Head of caudate nucleus (tissue), 42 donors: ENCODE measurements at regions not wholly inside any gene's neighbourhood (a gene's known extent, or its start where the extent isn't known, plus 50 kb on each side); places are given as distances from the start of the nearest gene placed in this dataset.
A peak's percentile ranks its signal among the peaks of the same experiment; 100 is the strongest.
"Not testable (repeated sequence)": the region's sequence is repeated elsewhere in the genome, so short reads cannot be mapped to it uniquely, and the experiment has no call there.

Source experiments
- DNase-seq, 42 donors: peaks; one replicate each; pipeline versions ENCODE4 v3.0.0 to v3.0.0-alpha.2; 2020 to 2021; ENCODE audit warnings: mixed read lengths in 7 of 42
- intact Hi-C: fragments of 100-400 bp; cut with DNase I; formaldehyde crosslinking; loops from one replicate; pipeline ENCODE4 v1.15.0; 2022

DNA sequence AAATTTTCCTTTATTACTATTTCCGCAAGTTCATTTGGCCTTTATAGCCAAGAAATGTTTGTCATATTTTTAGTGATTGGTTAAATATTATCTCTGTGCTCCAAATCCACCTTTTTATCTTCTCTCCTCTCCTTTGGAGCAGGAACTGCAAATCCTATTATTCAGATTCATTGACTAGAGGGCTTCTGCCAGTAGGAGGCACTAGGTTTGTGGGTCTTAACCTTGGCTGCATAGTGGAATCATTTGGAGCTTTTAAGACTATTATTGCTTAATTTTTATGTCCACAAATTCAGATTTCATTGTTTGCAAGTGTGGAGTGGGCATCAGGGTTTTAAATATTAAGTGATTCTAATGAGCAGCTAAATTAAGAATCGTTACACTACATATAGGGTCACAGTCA is 75.3 kb upstream of the SYT10 start:
- intact Hi-C loops: no loop called here
- no peak for DNase-seq

DNA sequence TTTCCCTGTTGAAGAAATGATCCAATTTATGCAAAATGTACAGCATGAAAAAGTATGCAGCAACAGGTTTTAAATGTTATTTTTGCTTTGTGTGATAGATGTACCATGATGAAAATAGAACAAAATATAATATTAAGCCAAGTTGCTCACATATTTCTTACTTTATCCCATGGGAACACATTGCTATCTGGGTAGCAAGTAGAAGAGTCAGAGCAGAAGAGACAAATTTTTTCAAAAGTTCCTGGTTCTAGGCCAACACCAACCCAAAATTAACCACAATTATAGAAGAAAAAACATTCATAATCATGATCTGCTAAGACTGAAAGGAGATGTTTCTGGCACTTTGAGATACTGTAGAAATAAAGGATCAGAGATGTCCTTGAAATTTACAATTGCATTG is 79.9 kb upstream of the SYT10 start:
- no peak for DNase-seq
- intact Hi-C loops: no loop called here

DNA sequence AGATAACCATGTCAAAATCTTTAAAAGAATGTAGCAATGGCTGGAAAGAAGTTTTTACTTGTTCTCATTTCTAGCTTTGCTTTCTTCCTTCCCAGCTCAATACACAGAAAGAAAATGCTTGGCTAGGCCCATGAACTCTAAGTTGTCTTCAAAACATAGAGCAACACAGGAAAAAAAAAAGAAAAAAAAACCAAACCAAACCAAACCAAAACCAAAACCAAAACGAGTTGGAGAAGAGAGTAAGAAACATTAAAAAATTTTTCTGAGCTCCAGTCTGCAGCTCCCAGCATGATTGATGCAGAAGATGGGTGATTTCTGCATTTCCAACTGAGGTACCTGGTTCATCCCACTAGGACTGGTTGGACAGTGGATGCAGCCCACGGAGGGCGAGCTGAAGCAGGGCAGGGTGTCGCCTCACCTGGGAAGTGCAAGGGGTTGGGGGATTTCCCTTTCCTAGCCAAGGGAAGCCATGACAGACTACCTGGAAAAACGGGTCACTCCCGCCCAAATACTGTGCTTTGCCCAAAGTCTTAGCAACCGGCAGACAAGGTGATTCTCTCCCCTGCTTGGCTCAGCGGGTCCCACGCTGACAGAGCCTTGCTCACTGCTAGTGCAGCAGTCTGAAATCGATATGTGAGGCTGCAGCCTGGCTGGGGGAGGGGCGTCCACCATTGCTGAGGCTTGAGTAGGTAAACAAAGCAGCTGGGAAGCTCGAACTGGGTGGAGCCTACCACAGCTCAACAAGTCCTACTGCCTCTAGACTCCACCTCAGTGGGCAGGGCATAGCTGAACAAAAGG is 81.1 kb upstream of the SYT10 start:
- DNase-seq, intact Hi-C loops: not testable (repeated sequence)

DNA sequence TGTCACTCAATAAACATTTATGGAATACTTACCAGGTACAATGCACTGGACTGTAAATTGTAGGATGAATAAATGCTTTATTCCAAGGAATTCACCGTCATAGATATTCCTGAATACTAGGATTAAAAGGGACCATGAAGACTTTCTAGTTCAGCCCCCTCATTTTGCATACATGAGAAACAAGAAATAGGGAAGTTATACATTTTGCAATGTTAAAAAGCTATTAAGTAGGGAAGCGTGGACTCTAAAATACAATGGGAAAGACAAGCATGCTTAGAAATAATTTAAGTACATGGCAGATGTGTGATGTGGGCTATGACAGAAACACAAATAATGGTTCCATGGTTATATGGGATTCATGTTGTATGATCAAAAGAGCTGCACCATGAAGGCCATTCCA is 89.4 kb upstream of the SYT10 start:
- DNase-seq: no peak
- intact Hi-C loops: no loop called here

DNA sequence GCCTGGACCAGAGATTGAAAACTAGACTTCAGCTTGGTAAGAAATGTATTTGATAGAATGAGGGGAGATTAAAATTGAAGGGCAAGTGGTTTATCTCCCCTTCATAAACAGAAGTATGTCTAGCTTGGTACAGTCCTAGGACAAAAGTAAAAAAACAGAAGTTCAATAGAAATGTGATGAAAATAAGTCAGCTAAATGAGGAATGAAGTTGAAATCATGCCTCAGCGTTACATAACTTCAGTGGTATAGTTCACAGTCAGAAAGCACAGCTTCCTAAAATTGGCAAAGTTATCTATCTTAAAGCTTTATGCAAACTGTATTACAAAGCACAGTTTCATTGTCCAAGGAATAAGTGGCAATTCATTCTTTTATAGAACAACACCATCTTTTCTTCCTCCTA is 90.2 kb upstream of the SYT10 start:
- intact Hi-C loops: no loop called here
- DNase-seq: peak in 1 of 42 donors; percentile 7

DNA sequence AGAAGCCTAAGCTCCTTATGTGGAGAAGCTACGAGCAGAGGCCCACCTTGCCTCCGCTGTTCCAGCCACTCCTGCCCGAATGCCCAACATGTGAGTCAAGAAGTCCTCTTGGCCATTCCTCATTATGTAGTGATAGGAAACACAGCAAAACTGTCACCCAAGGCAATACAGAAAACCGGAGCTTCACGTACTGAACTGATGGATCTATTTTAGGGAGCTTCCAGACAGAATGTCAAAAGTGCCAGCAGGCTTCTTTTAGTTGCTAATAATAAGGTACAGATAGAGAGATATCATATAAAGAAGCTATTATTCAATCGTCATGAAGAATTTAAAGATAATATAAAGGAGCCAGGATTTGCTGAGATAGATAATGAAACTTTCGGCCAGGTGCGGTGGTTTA is 91.6 kb upstream of the SYT10 start:
- intact Hi-C loops: no loop called here

DNA sequence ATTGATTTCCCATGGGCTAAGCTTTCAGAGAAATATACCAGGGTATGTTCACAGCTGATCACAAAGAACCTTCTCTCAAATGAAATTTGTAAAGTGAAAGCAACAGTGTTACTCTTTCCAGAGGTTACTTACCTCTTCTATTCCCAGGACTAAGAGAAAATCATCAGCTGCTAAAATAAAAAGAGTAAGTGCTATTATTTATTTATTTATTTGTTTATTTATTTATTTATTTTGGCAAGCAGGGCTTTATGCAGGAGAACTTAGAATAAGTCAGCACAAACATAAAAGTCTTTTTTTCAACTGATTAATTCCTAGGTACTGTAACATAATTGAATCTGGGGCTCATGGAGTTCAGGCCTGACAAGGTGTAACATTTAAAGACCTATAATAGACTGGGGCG is 93.9 kb upstream of the SYT10 start:
- intact Hi-C loops: no loop called here
- no peak for DNase-seq

More for the DNA sequence above, 91.6 kb upstream of the SYT10 start:
- peak in 9 of 42 donors; percentile 10 to 55 (median 19) for DNase-seq

DNA sequence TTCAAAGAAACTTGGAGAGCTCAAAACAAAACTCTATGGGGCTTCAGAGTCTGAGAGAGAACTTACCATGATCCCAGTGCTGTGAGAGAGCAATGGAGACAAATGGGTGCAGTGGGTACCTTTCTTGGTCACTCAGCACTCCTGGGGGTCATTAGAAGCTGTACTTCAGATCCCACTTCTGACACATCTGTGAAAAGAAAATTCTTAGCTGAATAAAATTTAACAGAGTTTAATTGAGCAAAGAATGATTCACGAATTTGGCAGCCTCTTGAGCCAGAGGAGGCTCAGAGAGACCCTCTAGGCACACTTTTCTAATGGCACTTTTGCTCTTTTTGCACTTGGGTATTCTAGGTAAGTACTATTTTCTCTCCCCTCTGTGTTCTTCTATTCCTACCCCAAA is 96.8 kb upstream of the SYT10 start:
- intact Hi-C loops: no loop called here
- DNase-seq: no peak

DNA sequence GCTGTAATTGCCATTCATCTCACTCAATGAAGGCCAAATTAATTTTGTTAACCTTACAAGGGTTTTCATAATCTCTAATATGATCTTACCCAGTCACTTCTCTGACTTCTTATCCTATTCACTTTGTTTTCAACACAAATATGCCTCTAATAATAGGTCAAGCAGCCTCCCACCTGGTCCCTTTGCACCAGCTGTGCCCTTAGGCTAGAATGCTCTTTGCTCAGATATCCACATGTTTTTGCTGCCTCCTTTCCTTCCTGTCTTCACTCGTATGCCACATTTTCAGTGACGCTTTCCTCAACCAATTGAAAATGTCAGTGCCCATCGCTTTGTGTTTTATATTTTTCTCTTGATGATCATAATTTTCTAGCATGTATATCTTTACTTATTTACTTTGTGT is 106.4 kb upstream of the SYT10 start:
- intact Hi-C loops: no loop called here
- no peak for DNase-seq

DNA sequence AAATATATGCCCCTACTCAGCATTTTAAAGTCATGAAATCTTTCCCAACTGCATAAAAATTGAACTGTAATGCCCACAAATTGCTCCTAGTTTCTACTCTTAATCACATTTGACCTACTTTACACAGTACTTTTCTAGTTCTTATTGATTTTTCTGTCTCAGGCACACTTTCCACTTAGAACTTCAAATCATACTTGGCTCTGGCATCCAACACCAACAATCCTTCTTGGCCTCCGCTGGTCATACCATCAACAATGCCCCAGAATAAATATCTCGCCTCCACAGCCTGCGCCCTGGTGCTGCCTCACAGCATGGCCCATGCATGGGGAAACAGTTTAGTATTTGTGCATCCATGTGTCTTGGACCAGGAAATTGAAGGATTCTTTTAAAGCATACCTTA is 107.5 kb upstream of the SYT10 start:
- intact Hi-C loops: no loop called here
- DNase-seq: no peak

DNA sequence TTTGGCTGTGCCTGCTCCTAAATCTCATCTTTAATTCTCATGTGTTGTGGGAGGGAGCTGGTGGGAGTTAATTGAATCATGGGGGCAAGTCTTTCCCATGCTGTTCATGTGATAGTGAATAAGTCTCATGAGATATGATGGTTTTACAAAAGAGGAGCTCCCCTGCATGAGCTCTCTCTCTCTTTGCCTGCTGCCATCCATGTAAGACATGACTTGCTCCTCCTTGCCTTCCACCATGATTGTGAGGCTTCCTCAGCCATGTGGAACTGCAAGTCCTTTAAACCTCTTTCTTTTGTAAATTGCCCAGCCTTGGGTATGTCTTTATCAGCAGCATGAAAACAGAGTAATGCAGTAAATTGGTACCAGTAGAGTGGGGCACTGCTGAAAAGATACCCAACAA is 110.6 kb upstream of the SYT10 start:
- DNase-seq, intact Hi-C loops: not testable (repeated sequence)

DNA sequence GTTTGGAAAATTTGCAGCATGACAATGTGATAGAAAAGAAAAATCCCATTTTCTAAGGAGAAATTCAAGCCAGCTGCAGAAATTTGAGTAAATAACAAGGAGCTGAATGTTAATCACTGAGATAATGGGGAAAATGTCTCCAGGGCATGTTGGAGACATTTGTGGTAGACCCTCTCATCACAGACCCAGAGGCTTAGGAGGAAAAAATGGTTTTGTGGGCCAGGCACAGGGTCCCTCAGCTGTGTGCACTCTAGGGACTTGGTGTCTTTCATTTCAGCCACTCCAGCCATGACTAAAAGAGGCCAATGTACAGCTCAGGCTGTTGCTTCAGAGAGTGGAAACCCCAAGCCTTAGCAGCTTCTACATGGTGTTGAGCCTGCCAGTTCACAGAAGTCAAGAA is 111.4 kb upstream of the SYT10 start:
- intact Hi-C loops: no loop called here
- DNase-seq: no peak

DNA sequence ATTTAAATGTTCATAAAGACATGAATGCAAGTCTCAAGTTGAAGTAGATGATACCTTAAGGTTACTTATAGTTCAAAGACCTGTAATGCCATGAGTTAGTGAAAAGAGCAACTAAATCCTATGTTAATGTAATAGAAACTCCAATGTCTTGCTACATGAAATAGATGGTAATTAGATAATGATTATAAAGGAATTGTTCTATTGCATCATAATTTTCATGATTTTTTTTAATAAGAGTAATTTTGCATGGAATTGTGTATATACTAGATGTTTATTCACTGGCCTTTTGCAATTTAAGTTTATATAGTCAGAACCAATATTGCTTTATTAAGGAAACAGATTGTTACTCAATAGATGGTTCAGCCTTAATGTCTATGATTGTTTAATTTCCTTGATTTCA is 115.5 kb upstream of the SYT10 start:
- intact Hi-C loops: no loop called here

DNA sequence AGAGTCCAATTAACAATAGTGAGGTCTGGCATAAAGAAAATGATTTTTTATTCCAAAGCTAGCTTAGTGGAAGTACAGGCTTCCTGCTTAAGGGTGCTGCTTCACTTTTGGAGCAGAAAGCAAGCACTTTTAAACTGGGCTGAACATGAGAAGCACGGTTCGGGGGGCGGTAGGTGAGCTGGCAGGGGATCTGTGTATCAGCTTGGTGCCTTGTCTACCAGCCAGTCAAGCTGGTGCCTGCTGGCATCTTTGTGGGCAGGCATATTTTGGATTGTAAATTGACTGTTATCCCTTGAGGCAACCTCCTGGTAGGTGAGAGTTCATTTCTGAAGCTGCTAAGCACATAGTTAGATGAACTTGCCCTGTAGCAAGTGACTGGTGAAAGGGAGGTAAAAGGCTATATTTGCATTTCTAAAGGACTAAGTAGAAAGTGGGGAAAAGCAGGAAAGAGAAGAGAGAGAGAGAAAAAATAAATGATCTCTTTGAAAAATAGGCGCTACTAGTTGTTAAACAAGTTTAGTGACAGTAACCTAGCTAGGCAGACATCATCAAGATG is 121.1 kb upstream of the SYT10 start:
- intact Hi-C loops: no loop called here
- no peak for DNase-seq

More for the DNA sequence above, 115.5 kb upstream of the SYT10 start:
- DNase-seq: no peak

DNA sequence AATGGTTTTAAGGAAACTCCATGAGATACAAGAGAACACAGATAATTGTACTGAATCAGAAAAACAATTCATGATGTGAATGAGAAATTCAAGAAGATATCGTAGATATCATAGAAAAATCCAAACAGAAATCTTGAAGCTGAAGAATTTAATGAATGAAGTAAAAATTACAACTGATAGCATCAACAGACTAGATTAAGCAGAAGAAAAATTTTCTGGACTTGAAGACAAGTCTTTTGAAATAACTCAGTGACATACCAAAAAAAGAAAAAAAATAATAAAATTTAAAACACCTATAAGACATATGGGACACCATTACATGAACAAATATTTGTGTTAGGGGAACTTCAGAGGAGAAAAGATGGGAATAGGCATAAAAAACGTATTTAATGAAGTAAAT is 122.8 kb upstream of the SYT10 start:
- no peak for DNase-seq
- intact Hi-C loops: no loop called here

DNA sequence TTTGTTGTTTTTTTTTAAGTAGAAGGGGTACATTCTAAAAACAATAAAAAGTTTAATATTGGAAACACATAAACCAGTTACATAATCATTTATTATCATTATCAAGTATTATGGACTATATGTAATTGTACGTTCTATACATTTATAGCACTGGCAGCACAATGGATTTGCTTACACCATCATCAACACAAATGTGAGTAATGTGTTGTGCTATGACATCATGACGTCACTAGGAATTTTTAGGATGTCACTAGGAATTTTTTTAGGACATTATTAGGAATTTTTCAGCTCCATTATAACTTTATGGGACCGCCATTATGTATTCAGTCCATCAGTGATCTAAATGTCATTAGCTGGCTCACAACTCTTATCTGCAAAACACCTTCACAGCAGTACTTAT is 126.8 kb upstream of the SYT10 start:
- no peak for DNase-seq
- intact Hi-C loops: no loop called here

DNA sequence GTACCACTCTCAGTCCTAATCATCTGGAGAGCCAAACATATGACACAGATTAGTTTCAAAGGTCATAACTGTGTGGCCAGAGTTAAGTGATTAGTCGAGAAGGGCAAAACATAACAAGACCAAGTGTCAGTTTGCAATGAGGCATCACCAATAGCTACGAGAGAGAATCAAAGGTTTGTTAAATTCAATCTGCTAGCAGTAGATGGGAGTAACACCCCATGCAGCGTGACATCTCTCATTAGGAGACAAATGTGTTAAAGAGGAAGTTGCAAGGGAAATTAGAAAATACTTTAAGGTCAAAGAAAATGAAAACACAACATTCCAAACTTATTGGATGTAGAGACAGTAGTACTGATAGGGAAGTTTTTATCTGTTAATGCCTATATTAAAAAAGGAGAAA is 135.7 kb upstream of the SYT10 start:
- intact Hi-C loops: no loop called here
- DNase-seq: no peak

DNA sequence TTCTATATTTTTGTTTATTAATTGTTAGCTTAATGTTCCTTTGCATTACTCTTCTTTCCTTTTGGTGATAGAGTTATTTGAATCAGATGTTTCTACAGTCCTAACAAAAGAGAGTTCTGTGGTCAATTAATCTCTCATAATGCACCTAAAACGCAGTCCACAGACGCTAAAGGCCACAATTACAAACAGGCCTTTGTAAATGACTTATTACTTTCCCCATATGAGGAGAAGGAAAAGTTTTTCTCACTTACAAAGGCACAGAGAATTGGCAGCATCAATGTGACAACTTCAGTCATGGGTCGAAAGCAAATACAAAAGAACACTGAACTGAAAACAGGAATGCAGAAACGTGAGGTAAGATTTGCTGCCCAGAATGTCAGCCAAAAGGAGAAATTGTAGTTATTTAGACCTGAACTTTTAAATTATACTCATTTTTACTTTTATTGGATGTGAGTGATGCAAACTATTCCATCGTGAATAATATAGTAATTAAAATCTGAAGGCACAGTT is 142.0 kb upstream of the SYT10 start:
- DNase-seq: no peak
- intact Hi-C loops: no loop called here

DNA sequence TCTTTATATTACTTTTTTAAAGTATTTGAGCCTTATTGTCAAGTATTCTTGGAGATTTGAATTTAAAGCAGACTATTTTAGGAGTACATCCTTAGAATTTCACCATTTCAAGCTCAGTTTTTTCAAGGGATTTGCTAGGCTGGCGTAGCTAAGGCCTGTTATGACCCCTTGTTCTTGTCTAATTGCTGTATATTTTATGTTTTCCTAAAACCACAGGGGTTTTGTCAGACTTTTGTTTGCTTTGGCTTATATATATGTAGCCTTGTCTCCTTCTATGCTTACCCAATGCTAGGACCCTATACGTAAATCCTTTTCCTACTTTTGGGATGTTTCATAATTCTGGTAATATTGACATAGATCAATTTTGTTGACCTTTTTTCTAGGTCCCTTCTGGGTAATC is 147.0 kb upstream of the SYT10 start:
- no peak for DNase-seq
- intact Hi-C loops: no loop called here

DNA sequence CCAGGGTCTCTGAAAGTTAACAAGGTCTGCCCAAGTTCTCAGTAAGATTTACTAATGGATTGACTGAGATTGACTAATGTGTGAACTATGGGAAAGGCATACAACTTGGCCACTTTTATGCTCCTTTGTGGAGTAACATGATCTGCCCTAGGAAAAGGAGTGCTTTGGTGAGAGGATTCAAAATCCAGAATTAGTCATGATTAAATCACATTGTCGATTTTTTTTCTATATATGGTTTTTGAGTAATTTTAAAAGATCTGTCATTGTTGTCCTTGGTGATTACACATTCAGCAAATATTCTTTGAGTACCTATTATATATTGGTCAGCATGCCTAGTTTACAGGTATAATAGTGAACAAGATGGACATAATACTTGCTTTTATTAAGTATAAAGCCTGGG is 147.7 kb upstream of the SYT10 start:
- no peak for DNase-seq

More for the DNA sequence above, 147.7 kb upstream of the SYT10 start:
- intact Hi-C loops: no loop called here
